ENCODE measurements at regions not wholly inside any gene's neighbourhood (a gene's known extent, or its start where the extent isn't known, plus 50 kb on each side); places are given as distances from the start of the nearest gene placed in this dataset.

GRCh38 chr5:3534997-3535396 is 60.6 kb upstream of the IRX1 start:
- no peaks in the 10 kb centered on the region for H3K4me1 ChIP-seq
- no peak overlapping the region for H3K4me2 ChIP-seq
- FAIRE-seq: no peak
- H3K9me3 ChIP-seq: no peaks in the 10 kb centered on the region
- no peak overlapping the region for H3K4me3 ChIP-seq
- no peak for ATAC-seq
- ChIA-PET POLR2A (no interaction called here), CTCF (no interaction called here)
- no peak for TF ChIP-seq ZNF302 (CRISPR knock-in tag; IDR thresholded peaks at IDR 0.05)
- no peak for TF ChIP-seq MAZ (IDR thresholded peaks at IDR 0.05; ENCODE audit: borderline replicate concordance, low read depth, low read length)
- TF ChIP-seq HEYL (CRISPR knock-in tag; IDR thresholded peaks at IDR 0.05): no peak
- no peak for TF ChIP-seq HDAC2 (IDR thresholded peaks at IDR 0.05)
- no peak for TF ChIP-seq EHF (CRISPR knock-in tag; IDR thresholded peaks at IDR 0.05)
- no peak for TF ChIP-seq HOXB13 (CRISPR knock-in tag; IDR thresholded peaks at IDR 0.05; ENCODE audit: low read depth)
- TF ChIP-seq CEBPB (IDR thresholded peaks at IDR 0.05): no peak
- TF ChIP-seq EHMT2 (IDR thresholded peaks at IDR 0.05; ENCODE audit: low read depth): no peak
- TF ChIP-seq POLR2A (IDR thresholded peaks at IDR 0.05; ENCODE audit: low read length): no peak
- no peak for TF ChIP-seq NFE2L2 (conservative IDR thresholded peaks at IDR 0.05; ENCODE audit: low read length)
- no peak for TF ChIP-seq SREBF2 (IDR thresholded peaks at IDR 0.05)
- TF ChIP-seq KDM5A (IDR thresholded peaks at IDR 0.05): no peak
- no peak for TF ChIP-seq ESRRA (IDR thresholded peaks at IDR 0.05; ENCODE audit: borderline replicate concordance, low read length)
- TF ChIP-seq NPAS2 (CRISPR knock-in tag; IDR thresholded peaks at IDR 0.05; ENCODE audit: borderline replicate concordance): no peak
- no peak for TF ChIP-seq PBX3 (IDR thresholded peaks at IDR 0.05)
- WGBS (ENCODE audit: missing lambda C conversion rate): 55% methylated on average over 13 of the region's 13 CpGs
- DNase-seq (ENCODE audit: low read depth in 1 of 2, low spot score in 1 of 2): no peak
- H3K27ac ChIP-seq: no peak overlapping the region

- H3K27ac ChIP-seq: no peak overlapping the region
- no peak overlapping the region for H3K4me2 ChIP-seq
- CTCF ChIA-PET: no interaction called here
- FAIRE-seq (no peak), ATAC-seq (no peak), DNase-seq (ENCODE audit: low read depth in 1 of 2, low spot score in 1 of 2) (no peak)
- no peak for TF ChIP-seq ESRRA (IDR thresholded peaks at IDR 0.05; ENCODE audit: borderline replicate concordance, low read length)
- TF ChIP-seq NR3C1 (IDR thresholded peaks at IDR 0.05): no peak
- TF ChIP-seq ZSCAN20 (CRISPR knock-in tag; IDR thresholded peaks at IDR 0.05): no peak
- no peak for TF ChIP-seq SREBF2 (IDR thresholded peaks at IDR 0.05)
- TF ChIP-seq FOXS1 (CRISPR knock-in tag; IDR thresholded peaks at IDR 0.05): no peak
- TF ChIP-seq EP300 (IDR thresholded peaks at IDR 0.05): no peak
- H3K9me3 ChIP-seq: no peaks in the 10 kb centered on the region
- POLR2A ChIA-PET: no interaction called here
- H3K4me1 ChIP-seq: no peaks in the 10 kb centered on the region
- no peak overlapping the region for H3K4me3 ChIP-seq
- 30% methylated on average over 8 of the region's 8 CpGs for WGBS (ENCODE audit: missing lambda C conversion rate)
Measured at GRCh38 chr5:3531320-3531986, 64.2 kb upstream of the IRX1 start.

GRCh38 chr5:3530251-3530650 is 65.4 kb upstream of the IRX1 start:
- TF ChIP-seq ZC3H11A (IDR thresholded peaks at IDR 0.05) (no peak), HDAC2 (IDR thresholded peaks at IDR 0.05) (no peak), EHF (CRISPR knock-in tag; IDR thresholded peaks at IDR 0.05) (no peak), TP53 (CRISPR knock-in tag; IDR thresholded peaks at IDR 0.05) (no peak), HOXA7 (CRISPR knock-in tag; IDR thresholded peaks at IDR 0.05) (no peak), HOXB5 (CRISPR knock-in tag; IDR thresholded peaks at IDR 0.05) (no peak), NR3C1 (IDR thresholded peaks at IDR 0.05) (no peak), KDM5A (IDR thresholded peaks at IDR 0.05) (no peak), TFCP2L1 (CRISPR knock-in tag; IDR thresholded peaks at IDR 0.05) (no peak), RARB (CRISPR knock-in tag; IDR thresholded peaks at IDR 0.05) (no peak), HOXB13 (CRISPR knock-in tag; IDR thresholded peaks at IDR 0.05; ENCODE audit: low read depth) (no peak)
- Histone ChIP-seq H3K4me2 (no peak overlapping the region), H3K4me1 (no peaks in the 10 kb centered on the region), H3K4me3 (no peak overlapping the region), H3K27ac (no peak overlapping the region), H3K9me3 (no peaks in the 10 kb centered on the region)
- FAIRE-seq: no peak
- CTCF ChIA-PET: no interaction called here
- WGBS (ENCODE audit: missing lambda C conversion rate): 18% methylated on average over 2 of the region's 2 CpGs
- no peak for DNase-seq (ENCODE audit: low read depth in 1 of 2, low spot score in 1 of 2)
- ATAC-seq: no peak
- POLR2A ChIA-PET: no interaction called here

All from A549 (cell line).